ENCODE measurements at regions not wholly inside any gene's neighbourhood (a gene's known extent, or its start where the extent isn't known, plus 50 kb on each side); places are given as distances from the start of the nearest gene placed in this dataset.

DNA sequence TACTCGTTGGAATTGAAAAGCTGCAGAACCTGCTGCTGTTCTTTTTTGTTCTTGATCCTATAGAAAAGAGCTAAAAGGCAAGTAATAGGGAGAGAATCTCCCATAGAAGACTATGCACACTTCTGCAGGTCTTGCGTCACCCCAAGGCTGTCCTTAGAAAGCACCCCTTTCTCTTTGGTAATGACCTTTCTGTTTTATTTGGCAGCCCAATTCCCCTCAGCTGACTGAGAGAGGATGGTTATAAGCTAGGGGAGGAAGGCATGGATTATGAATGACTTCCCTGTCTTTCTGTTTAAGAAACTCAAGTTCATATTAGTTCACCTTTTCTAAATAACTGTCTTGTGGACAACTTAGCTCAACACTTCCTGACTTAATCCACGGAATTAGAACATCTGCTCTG is 122.9 kb downstream of the TXNL1 start:
- no peak for TF ChIP-seq POLR2AphosphoS5 (IDR thresholded peaks at IDR 0.05)
- TF ChIP-seq, protein P1, sequence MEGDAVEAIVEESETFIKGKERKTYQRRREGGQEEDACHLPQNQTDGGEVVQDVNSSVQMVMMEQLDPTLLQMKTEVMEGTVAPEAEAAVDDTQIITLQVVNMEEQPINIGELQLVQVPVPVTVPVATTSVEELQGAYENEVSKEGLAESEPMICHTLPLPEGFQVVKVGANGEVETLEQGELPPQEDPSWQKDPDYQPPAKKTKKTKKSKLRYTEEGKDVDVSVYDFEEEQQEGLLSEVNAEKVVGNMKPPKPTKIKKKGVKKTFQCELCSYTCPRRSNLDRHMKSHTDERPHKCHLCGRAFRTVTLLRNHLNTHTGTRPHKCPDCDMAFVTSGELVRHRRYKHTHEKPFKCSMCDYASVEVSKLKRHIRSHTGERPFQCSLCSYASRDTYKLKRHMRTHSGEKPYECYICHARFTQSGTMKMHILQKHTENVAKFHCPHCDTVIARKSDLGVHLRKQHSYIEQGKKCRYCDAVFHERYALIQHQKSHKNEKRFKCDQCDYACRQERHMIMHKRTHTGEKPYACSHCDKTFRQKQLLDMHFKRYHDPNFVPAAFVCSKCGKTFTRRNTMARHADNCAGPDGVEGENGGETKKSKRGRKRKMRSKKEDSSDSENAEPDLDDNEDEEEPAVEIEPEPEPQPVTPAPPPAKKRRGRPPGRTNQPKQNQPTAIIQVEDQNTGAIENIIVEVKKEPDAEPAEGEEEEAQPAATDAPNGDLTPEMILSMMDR (IDR thresholded peaks at IDR 0.05) = no peak
- TF ChIP-seq EP300 (IDR thresholded peaks at IDR 0.05) = no peak

All from sigmoid colon (tissue), 4 donors.